Panc1 (cell line): ENCODE measurements at regions not wholly inside any gene's neighbourhood (a gene's known extent, or its start where the extent isn't known, plus 50 kb on each side); places are given as distances from the start of the nearest gene placed in this dataset.

Source experiments
- ATAC-seq: fragments of 200-7000 bp; cut with Tn5 transposase; 2 replicates; pipeline ENCODE4 v1.9.1; 2020; ENCODE audit warnings: mild to moderate bottlenecking, moderate library complexity
- BruUV-seq: library from RNA; stranded (reverse); fragments of 400-500 nt; replicated peaks from 2 replicates; lab custom pipeline; 2021; lab: Mats Ljungman, UMichigan
- CTCF ChIA-PET: fragments of 300-600 bp; sonication (Branson Sonifier 250); formaldehyde crosslinking; loops from one replicate; lab custom pipeline; 2022; ENCODE audit warnings: antibody characterized with exemption; lab: Charles Lee
- POLR2A ChIA-PET: fragments of 300-600 bp; sonication (Branson Sonifier 250); formaldehyde crosslinking; loops from one replicate; lab custom pipeline; 2022; ENCODE audit warnings: antibody characterized with exemption; lab: Charles Lee
- DNase-seq: peaks from one replicate; pipeline ENCODE4 v3.0.0-alpha.2; 2010; ENCODE audit warnings: low read depth, low spot score
- H3K27ac ChIP-seq: 2 replicates; pipeline ENCODE4 v1.5.1; 2011; ENCODE audit warnings: mild to moderate bottlenecking, low read length, inconsistent platforms
- H3K27me3 ChIP-seq: fragments of 200-500 bp; sonication (Bioruptor generic); 2 replicates; pipeline ENCODE4 v1.6.0; 2014; ENCODE audit warnings: low read length, inconsistent platforms; ENCODE audit not compliant: control insufficient read depth, insufficient read depth
- H3K36me3 ChIP-seq: fragments of 200-500 bp; sonication (Bioruptor generic); 2 replicates; pipeline ENCODE4 v1.5.1; 2014; ENCODE audit warnings: inconsistent platforms, mild to moderate bottlenecking, low read length, moderate library complexity; ENCODE audit not compliant: control insufficient read depth, insufficient read depth
- H3K4me1 ChIP-seq: 2 replicates; pipeline ENCODE4 v1.5.1; 2011; ENCODE audit warnings: inconsistent platforms, mild to moderate bottlenecking, low read length, moderate library complexity; ENCODE audit not compliant: control insufficient read depth, insufficient read depth
- H3K4me3 ChIP-seq, 2 experiments: 2 replicates each; pipeline ENCODE4 v1.5.1; 2011 to 2012; ENCODE audit warnings: low read depth in 2 of 2, low read length in 2 of 2, mild to moderate bottlenecking in 2 of 2, inconsistent platforms in 1 of 2, moderate library complexity in 1 of 2
- H3K9me3 ChIP-seq: fragments of 200-500 bp; sonication (Bioruptor generic); 2 replicates; pipeline ENCODE4 v1.5.1; 2014; ENCODE audit warnings: low read depth, mild to moderate bottlenecking, inconsistent platforms, low read length, moderate library complexity; ENCODE audit not compliant: control insufficient read depth, insufficient read depth
- POLR2AphosphoS5 ChIP-seq: IDR thresholded peaks from 2 replicates; pipeline ENCODE4 v1.6.1; 2012; ENCODE audit warnings: mild to moderate bottlenecking, low read depth, low read length, moderate library complexity
- SIN3A ChIP-seq: IDR thresholded peaks from 2 replicates; pipeline ENCODE4 v1.6.1; 2012; ENCODE audit warnings: low read depth, mild to moderate bottlenecking, low read length, moderate library complexity, borderline replicate concordance; ENCODE audit not compliant: insufficient read depth
- TCF7L2 ChIP-seq: IDR thresholded peaks from 2 replicates; pipeline ENCODE4 v1.6.1; 2011; ENCODE audit warnings: mild to moderate bottlenecking, low read depth, low read length, inconsistent platforms
- in situ Hi-C: cut with HindIII; loops from 2 replicates; pipeline ENCODE4 v1.10.0; 2016; ENCODE audit warnings: low sequenced_read_pairs, low pct_unique_long_range_greater_than_20kb
- intact Hi-C: fragments of 100-400 bp; cut with micrococcal nuclease; formaldehyde crosslinking; loops from one replicate; pipeline ENCODE4 v1.10.0; 2022; ENCODE audit not compliant: unreplicated experiment
- TF ChIP-seq, protein P1 (sequence below): fragments of 450-650 bp; IDR thresholded peaks from 2 replicates; pipeline ENCODE4 v1.5.1; 2017; ENCODE audit warnings: mild to moderate bottlenecking
- TF ChIP-seq, protein P2 (sequence below), 2 experiments: IDR thresholded peaks; 2 replicates each; pipeline ENCODE4 v1.6.1; 2011 to 2012; ENCODE audit warnings: low read depth in 2 of 2, control low read depth in 1 of 2, low read length in 1 of 2, mild to moderate bottlenecking in 1 of 2, moderate library complexity in 1 of 2; ENCODE audit not compliant: insufficient read depth in 1 of 2

- in situ Hi-C loops, result no loop called here
- POLR2A ChIA-PET, result no interaction called here
- no peak overlapping the region for H3K4me3 ChIP-seq
Observed at GRCh38 chr2:8487461-8487932, 194.4 kb upstream of the ID2 start.

GRCh38 chr2:8488001-8488738, 193.7 kb upstream of the ID2 start:
- Histone ChIP-seq H3K9me3 (no peaks in the 10 kb centered on the region), H3K27ac (no peak overlapping the region), H3K36me3 (no peaks in the 10 kb centered on the region), H3K4me3 (no peak overlapping the region), H3K27me3 (peaks cover 3% of the 10 kb centered on the region; the same call in 1 of the 2 replicates), H3K4me1 (no peaks in the 10 kb centered on the region)
- ChIA-PET POLR2A (no interaction called here), CTCF (no interaction called here)
- no TSS peak for BruUV-seq
- TF ChIP-seq POLR2AphosphoS5 (no peak), SIN3A (no peak), TCF7L2 (no peak)
- TF ChIP-seq, protein P1, sequence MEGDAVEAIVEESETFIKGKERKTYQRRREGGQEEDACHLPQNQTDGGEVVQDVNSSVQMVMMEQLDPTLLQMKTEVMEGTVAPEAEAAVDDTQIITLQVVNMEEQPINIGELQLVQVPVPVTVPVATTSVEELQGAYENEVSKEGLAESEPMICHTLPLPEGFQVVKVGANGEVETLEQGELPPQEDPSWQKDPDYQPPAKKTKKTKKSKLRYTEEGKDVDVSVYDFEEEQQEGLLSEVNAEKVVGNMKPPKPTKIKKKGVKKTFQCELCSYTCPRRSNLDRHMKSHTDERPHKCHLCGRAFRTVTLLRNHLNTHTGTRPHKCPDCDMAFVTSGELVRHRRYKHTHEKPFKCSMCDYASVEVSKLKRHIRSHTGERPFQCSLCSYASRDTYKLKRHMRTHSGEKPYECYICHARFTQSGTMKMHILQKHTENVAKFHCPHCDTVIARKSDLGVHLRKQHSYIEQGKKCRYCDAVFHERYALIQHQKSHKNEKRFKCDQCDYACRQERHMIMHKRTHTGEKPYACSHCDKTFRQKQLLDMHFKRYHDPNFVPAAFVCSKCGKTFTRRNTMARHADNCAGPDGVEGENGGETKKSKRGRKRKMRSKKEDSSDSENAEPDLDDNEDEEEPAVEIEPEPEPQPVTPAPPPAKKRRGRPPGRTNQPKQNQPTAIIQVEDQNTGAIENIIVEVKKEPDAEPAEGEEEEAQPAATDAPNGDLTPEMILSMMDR, result no peak
- TF ChIP-seq, protein P2, sequence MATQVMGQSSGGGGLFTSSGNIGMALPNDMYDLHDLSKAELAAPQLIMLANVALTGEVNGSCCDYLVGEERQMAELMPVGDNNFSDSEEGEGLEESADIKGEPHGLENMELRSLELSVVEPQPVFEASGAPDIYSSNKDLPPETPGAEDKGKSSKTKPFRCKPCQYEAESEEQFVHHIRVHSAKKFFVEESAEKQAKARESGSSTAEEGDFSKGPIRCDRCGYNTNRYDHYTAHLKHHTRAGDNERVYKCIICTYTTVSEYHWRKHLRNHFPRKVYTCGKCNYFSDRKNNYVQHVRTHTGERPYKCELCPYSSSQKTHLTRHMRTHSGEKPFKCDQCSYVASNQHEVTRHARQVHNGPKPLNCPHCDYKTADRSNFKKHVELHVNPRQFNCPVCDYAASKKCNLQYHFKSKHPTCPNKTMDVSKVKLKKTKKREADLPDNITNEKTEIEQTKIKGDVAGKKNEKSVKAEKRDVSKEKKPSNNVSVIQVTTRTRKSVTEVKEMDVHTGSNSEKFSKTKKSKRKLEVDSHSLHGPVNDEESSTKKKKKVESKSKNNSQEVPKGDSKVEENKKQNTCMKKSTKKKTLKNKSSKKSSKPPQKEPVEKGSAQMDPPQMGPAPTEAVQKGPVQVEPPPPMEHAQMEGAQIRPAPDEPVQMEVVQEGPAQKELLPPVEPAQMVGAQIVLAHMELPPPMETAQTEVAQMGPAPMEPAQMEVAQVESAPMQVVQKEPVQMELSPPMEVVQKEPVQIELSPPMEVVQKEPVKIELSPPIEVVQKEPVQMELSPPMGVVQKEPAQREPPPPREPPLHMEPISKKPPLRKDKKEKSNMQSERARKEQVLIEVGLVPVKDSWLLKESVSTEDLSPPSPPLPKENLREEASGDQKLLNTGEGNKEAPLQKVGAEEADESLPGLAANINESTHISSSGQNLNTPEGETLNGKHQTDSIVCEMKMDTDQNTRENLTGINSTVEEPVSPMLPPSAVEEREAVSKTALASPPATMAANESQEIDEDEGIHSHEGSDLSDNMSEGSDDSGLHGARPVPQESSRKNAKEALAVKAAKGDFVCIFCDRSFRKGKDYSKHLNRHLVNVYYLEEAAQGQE (IDR thresholded peaks at IDR 0.05; ENCODE audit: insufficient read depth in 1 of 2, low read depth in 2 of 2, low read length in 1 of 2), result no peak
- no peak for ATAC-seq
- in situ Hi-C loops (no loop called here), intact Hi-C loops (no loop called here)
- no peak for DNase-seq

More at GRCh38 chr2:8487461-8487932, 194.4 kb upstream of the ID2 start:
- no peak for TF ChIP-seq TCF7L2
- TF ChIP-seq, protein P1, result no peak
- TF ChIP-seq, protein P2 (IDR thresholded peaks at IDR 0.05; ENCODE audit: insufficient read depth in 1 of 2, low read depth in 2 of 2, low read length in 1 of 2), result no peak
- no peak for TF ChIP-seq POLR2AphosphoS5
- no peak for TF ChIP-seq SIN3A
- Histone ChIP-seq H3K36me3 (no peaks in the 10 kb centered on the region), H3K27ac (no peak overlapping the region), H3K27me3 (peaks cover 3% of the 10 kb centered on the region; the same call in 1 of the 2 replicates), H3K4me1 (no peaks in the 10 kb centered on the region), H3K9me3 (no peaks in the 10 kb centered on the region)
- CTCF ChIA-PET, result no interaction called here
- no TSS peak for BruUV-seq
- ATAC-seq (no peak), DNase-seq (no peak)
- intact Hi-C loops, result no loop called here
